Stomach (tissue), 8 donors: ENCODE measurements at regions not wholly inside any gene's neighbourhood (a gene's known extent, or its start where the extent isn't known, plus 50 kb on each side); places are given as distances from the start of the nearest gene placed in this dataset.

Source experiments
- DNase-seq, 2 donors: peaks; one replicate each; pipeline versions ENCODE4 v3.0.0 to v3.0.0-alpha.2; 2013 to 2019
- H3K27ac ChIP-seq, 5 donors: fragments of 200-600 bp in 4 of 5; sonication (generic) in 4 of 5; one replicate each; pipeline ENCODE4 v1.5.1; 2013 to 2019; ENCODE audit warnings: mild to moderate bottlenecking in 1 of 5, moderate library complexity in 1 of 5
- H3K27me3 ChIP-seq, 3 donors: fragments of 200-600 bp; sonication (generic); one replicate each; pipeline ENCODE4 v1.5.1; 2017 to 2019; ENCODE audit warnings: mixed run types in 1 of 3
- H3K36me3 ChIP-seq, 4 donors: fragments of 200-600 bp; sonication (generic); 1 replicate in 3 of 4; 2 replicates in 1 of 4; pipeline ENCODE4 v1.5.1; 2016 to 2019
- H3K4me1 ChIP-seq, 4 donors: fragments of 200-600 bp; sonication (generic); one replicate each; pipeline ENCODE4 v1.5.1; 2016 to 2019
- H3K4me3 ChIP-seq, 4 donors: fragments of 200-600 bp; sonication (generic) in 3 of 4; one replicate each; pipeline ENCODE4 v1.5.1; 2016 to 2019; ENCODE audit warnings: mild to moderate bottlenecking in 1 of 4
- H3K9me3 ChIP-seq, 4 donors: fragments of 200-600 bp; sonication (generic); one replicate each; pipeline ENCODE4 v1.5.1; 2016 to 2019
- CTCF ChIP-seq, 7 experiments: fragments of 450-650 bp in 4 of 7; fragments of 200-600 bp in 3 of 7; sonication (generic) in 3 of 7; IDR thresholded peaks; one replicate each; pipeline ENCODE4 v1.5.1; 2016 to 2019; ENCODE audit warnings: antibody characterized with exemption in 7 of 7, control low read depth in 2 of 7, mild to moderate bottlenecking in 1 of 7
- EP300 ChIP-seq: sonication (generic); formaldehyde crosslinking; IDR thresholded peaks from one replicate; pipeline ENCODE4 v1.6.1; 2017; ENCODE audit warnings: antibody characterized with exemption
- POLR2A ChIP-seq, 4 donors: fragments of 450-650 bp; IDR thresholded peaks; one replicate each; pipeline ENCODE4 v1.6.1; 2016; ENCODE audit warnings: antibody characterized with exemption in 4 of 4, control low read depth in 2 of 4, mild to moderate bottlenecking in 1 of 4, moderate library complexity in 1 of 4
- POLR2AphosphoS5 ChIP-seq, 3 donors: sonication (generic); formaldehyde crosslinking; IDR thresholded peaks; one replicate each; pipeline ENCODE4 v1.6.1; 2016; ENCODE audit warnings: antibody characterized with exemption in 3 of 3
- WGBS, 5 donors: extraction: QIAGEN DNeasy Blood & Tissue Kit in 3 of 5; methylation state at CpG; one replicate each; pipeline versions ENCODE4 v1.1.5 to v1.1.7; 2013 to 2018; 5-methylcytosine and 5-hydroxymethylcytosine counted together
- intact Hi-C: fragments of 100-400 bp; cut with DNase I; formaldehyde crosslinking; loops from one replicate; pipeline ENCODE4 v1.15.1; 2023; ENCODE audit warnings: low total_unique reads
- donor health status: healthy with polysubstance abuse.
- donor health status: Bipolar disorder and iron deficiency.
- donor health status: healthy.

GRCh38 chr12:131448254-131448795, 262.6 kb upstream of the SFSWAP start:
- H3K27ac ChIP-seq, result no peak overlapping the region
- no peaks in the 10 kb centered on the region for H3K4me1 ChIP-seq
- DNase-seq, result peak in 1 of 2 donors; percentile 16
- H3K27me3 ChIP-seq, result peaks cover 0 to 15% (median 0%) of the 10 kb centered on the region in 3 donors
- H3K9me3 ChIP-seq, result peaks cover 0 to 20% (median 15%) of the 10 kb centered on the region in 4 donors
- no peaks in the 10 kb centered on the region for H3K36me3 ChIP-seq
- no peak for TF ChIP-seq POLR2A (IDR thresholded peaks at IDR 0.05)
- H3K4me3 ChIP-seq, result no peak overlapping the region
- WGBS, 5 donors, result 78 to 86% (median 81%) methylated on average over 12 to 13 of the region's 13 CpGs
- intact Hi-C loops, result no loop called here

- Histone ChIP-seq H3K9me3 (peaks cover 0 to 20% (median 15%) of the 10 kb centered on the region in 4 donors), H3K4me3 (no peak overlapping the region), H3K4me1 (no peaks in the 10 kb centered on the region), H3K27me3 (peaks cover 0 to 12% (median 0%) of the 10 kb centered on the region in 3 donors), H3K27ac (no peak overlapping the region), H3K36me3 (no peaks in the 10 kb centered on the region)
- DNase-seq, result no peak
- intact Hi-C loops, result no loop called here
- WGBS, 5 donors, result 90 to 93% (median 92%) methylated on average over 6 of the region's 6 CpGs
- TF ChIP-seq POLR2A (IDR thresholded peaks at IDR 0.05) (no peak), EP300 (no peak), CTCF (IDR thresholded peaks at IDR 0.05) (no peak), POLR2AphosphoS5 (IDR thresholded peaks at IDR 0.05) (no peak)
These were observed 261.9 kb upstream of the SFSWAP start for GRCh38 chr12:131449027-131449426.

- Histone ChIP-seq H3K4me3 (no peak overlapping the region), H3K36me3 (no peaks in the 10 kb centered on the region), H3K27ac (no peak overlapping the region), H3K27me3 (peaks cover 0 to 28% (median 7%) of the 10 kb centered on the region in 3 donors), H3K4me1 (no peaks in the 10 kb centered on the region), H3K9me3 (peaks cover 0 to 20% (median 15%) of the 10 kb centered on the region in 4 donors)
- peak; percentile 18 to 32 for DNase-seq
- TF ChIP-seq CTCF (IDR thresholded peaks at IDR 0.05) (peak in 1 of 7 experiments; percentile 13), POLR2A (IDR thresholded peaks at IDR 0.05) (no peak)
- 6 to 11% (median 6%) methylated on average over 8 to 10 of the region's 10 CpGs for whole genome bisulfite sequencing, 5 donors
- intact Hi-C loops, result no loop called here
These were observed 258.4 kb upstream of the SFSWAP start for GRCh38 chr12:131452444-131452860.

GRCh38 chr12:131454418-131455217, 256.3 kb upstream of the SFSWAP start:
- H3K36me3 ChIP-seq, result no peaks in the 10 kb centered on the region
- WGBS, 5 donors, result 38 to 41% (median 40%) methylated on average over 11 to 12 of the region's 12 CpGs
- peaks cover 0 to 48% (median 15%) of the 10 kb centered on the region in 3 donors for H3K27me3 ChIP-seq
- H3K27ac ChIP-seq, result no peak overlapping the region
- H3K4me3 ChIP-seq, result no peak overlapping the region
- H3K9me3 ChIP-seq, result peaks cover 0 to 9% (median 4%) of the 10 kb centered on the region in 4 donors
- DNase-seq, result peak; percentile 27 to 79
- TF ChIP-seq CTCF (IDR thresholded peaks at IDR 0.05) (peak in 3 of 7 experiments; percentile 37 to 57 (median 52)), EP300 (no peak)
- H3K4me1 ChIP-seq, result no peaks in the 10 kb centered on the region
- intact Hi-C loops, result no loop called here

GRCh38 chr12:131455218-131455506, 255.7 kb upstream of the SFSWAP start:
- no peak for TF ChIP-seq CTCF (IDR thresholded peaks at IDR 0.05)
- no peak for TF ChIP-seq EP300
- Histone ChIP-seq H3K36me3 (no peaks in the 10 kb centered on the region), H3K27me3 (peaks cover 0 to 54% (median 17%) of the 10 kb centered on the region in 3 donors), H3K4me1 (no peaks in the 10 kb centered on the region), H3K9me3 (peaks cover 0 to 9% (median 4%) of the 10 kb centered on the region in 4 donors), H3K27ac (no peak overlapping the region), H3K4me3 (no peak overlapping the region)
- intact Hi-C loops, result no loop called here
- DNase-seq, result no peak
- WGBS, 5 donors, result 71 to 87% (median 81%) methylated on average over 10 of the region's 10 CpGs
